Epithelial cell of esophagus (primary cell): ENCODE measurements at regions not wholly inside any gene's neighbourhood (a gene's known extent, or its start where the extent isn't known, plus 50 kb on each side); places are given as distances from the start of the nearest gene placed in this dataset.

Experiments used
- DNase-seq: peaks from one replicate; pipeline ENCODE4 v3.0.0; 2010; ENCODE audit warnings: low read depth
- H3K4me3 ChIP-seq: 2 replicates; pipeline ENCODE4 v1.5.1; 2011; ENCODE audit warnings: mild to moderate bottlenecking, low read length, control low read depth
- TF ChIP-seq, protein P1 (sequence below): IDR thresholded peaks from 2 replicates; pipeline ENCODE4 v1.5.1; 2011; ENCODE audit warnings: low read depth, mild to moderate bottlenecking, low read length, control low read depth, inconsistent platforms; ENCODE audit not compliant: insufficient read depth; ENCODE audit errors: missing control alignments

DNA sequence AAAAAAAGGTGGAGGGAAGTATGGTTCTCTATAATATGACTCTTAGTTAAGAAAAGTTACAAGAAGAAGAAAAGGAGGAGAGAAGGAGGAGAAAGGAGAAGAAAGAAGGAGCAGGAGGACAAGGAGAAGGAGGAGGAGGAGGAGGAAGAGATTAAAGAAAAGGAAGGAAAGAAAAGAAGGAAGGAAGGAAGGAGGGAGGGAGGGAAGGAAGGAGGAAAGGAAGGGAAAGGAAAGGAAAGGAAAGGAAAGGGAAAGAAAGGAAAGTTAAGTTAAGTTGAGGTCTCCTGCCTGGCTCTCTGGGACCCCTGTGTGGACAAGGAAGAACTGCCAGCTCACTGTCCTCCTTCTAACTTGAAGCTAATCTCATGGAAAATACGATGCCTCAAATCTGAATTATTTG is 429.5 kb downstream of the TSHZ3 start:
- no peak for DNase-seq
- no peak overlapping the region for H3K4me3 ChIP-seq
- TF ChIP-seq, protein P1, sequence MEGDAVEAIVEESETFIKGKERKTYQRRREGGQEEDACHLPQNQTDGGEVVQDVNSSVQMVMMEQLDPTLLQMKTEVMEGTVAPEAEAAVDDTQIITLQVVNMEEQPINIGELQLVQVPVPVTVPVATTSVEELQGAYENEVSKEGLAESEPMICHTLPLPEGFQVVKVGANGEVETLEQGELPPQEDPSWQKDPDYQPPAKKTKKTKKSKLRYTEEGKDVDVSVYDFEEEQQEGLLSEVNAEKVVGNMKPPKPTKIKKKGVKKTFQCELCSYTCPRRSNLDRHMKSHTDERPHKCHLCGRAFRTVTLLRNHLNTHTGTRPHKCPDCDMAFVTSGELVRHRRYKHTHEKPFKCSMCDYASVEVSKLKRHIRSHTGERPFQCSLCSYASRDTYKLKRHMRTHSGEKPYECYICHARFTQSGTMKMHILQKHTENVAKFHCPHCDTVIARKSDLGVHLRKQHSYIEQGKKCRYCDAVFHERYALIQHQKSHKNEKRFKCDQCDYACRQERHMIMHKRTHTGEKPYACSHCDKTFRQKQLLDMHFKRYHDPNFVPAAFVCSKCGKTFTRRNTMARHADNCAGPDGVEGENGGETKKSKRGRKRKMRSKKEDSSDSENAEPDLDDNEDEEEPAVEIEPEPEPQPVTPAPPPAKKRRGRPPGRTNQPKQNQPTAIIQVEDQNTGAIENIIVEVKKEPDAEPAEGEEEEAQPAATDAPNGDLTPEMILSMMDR: no peak

DNA sequence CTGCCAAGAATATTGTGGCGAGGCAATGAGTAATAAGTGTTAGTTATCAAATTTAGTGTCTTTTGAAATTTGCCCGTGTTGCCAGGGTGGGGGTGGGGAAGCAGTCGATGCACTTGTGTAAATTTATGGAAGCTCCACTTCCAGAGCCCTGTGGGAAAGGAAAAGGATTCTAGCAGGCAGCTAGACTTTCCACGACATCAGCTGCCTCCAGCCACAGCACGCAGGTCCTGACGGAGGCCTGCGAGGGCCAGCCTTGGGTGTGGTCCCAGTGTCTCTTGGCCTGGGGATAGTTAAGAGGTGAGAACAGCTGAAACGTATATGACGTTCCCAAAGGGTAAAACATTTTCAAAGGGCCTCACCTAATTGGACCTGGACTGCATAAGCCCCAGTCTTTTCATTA is 433.0 kb downstream of the TSHZ3 start:
- DNase-seq: no peak
- no peak overlapping the region for H3K4me3 ChIP-seq
- TF ChIP-seq, protein P1: no peak

DNA sequence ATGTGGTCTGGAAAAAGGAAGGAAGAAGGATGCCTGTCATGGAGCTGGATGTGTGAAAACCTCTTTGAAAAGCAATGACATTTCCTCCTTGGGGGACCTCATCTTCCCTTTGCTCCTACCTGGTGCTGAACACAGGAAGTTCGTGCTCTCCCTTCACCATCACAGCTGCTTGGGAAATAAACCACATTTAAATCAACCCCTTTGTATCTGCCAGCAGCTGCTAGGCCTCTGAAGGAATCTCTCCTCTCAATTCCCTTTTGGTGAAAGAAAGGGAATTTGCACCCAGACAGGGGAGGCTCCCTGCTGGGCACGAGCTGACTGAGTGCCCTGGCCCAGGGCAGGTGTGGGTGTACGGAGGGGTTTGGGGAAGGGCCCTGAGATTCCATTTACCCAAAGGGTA is 437.7 kb downstream of the TSHZ3 start:
- no peak for DNase-seq
- no peak overlapping the region for H3K4me3 ChIP-seq
- TF ChIP-seq, protein P1: no peak

DNA sequence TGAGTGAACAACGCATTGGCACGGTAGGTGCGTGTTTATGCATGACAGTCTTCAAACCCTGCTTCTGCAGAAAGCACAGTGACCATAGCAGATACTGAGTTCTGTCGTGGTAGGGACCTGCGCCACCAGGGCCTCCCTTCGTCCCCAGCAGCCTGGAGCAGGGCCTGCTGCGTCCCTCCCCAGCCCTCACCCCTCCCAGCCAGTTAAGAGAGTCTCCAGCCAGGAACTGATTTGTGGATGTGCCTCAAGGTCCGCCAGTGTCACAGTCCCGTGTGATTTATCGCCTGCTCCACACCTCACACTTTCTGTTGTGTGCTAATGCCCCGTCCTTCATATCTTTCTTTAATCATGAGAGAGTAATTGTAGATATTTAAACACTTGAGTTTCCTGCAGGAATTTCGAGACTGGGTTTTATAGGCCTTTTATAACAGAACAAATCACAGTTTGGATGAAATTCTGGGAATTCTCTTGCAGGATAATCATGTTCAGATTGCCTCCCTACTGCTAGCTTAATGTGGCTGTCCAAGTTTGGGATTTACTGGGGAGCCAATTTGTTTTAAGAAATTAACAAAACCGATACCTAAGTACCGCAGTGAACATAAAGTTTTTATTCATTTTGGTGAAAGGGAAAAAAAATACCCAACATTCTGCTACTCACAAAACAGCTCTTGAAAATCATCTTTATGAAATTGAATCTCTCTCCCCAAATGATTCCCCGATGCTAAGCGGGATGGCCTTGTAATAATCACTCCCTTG is 438.6 kb downstream of the TSHZ3 start:
- no peak overlapping the region for H3K4me3 ChIP-seq
- no peak for DNase-seq
- TF ChIP-seq, protein P1: no peak

DNA sequence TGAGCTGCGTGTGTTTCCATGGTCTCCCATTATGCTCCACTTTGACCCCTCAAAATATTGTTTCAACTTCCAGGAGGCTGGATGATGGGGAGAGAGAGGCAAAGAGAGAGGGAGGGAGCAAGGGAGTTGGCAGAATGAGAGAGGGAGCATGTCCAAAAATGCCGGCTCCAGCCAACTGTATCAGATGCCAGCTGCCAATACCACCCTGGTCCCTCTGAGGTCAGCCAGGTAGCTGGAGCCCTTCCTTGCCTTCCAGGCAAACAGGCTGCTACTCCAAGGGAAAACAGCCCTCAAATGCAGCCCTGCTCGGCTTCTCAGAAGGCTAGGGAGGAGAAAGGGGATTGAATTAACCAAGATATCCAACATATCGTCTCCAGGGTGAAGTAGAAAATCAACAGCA is 440.0 kb downstream of the TSHZ3 start:
- no peak for DNase-seq
- no peak overlapping the region for H3K4me3 ChIP-seq
- TF ChIP-seq, protein P1: no peak

DNA sequence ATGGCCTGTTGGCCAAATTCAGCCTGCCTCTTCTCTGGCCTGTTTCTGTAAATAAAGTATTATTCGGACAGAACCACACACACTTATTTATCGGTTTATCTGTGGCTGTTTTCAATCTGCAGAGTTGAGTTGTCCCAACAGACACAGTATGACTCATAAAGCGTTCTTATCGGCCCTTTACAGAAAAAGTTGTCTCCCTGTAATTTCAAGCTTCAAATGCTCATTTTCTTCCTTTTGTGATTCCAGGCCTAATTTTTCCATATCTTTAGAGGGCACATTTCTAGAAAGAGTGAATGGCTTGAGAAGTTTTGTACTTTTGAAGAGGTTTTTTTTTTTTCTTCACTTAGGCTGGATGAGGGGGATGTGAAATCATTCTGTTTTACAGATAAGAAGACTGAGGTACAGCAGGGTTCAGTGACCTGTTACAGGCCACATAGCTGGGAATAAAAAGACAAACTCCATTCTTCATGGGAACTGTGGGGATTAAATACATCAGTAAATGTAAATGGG is 440.9 kb downstream of the TSHZ3 start:
- DNase-seq: no peak
- TF ChIP-seq, protein P1: no peak
- H3K4me3 ChIP-seq: no peak overlapping the region

DNA sequence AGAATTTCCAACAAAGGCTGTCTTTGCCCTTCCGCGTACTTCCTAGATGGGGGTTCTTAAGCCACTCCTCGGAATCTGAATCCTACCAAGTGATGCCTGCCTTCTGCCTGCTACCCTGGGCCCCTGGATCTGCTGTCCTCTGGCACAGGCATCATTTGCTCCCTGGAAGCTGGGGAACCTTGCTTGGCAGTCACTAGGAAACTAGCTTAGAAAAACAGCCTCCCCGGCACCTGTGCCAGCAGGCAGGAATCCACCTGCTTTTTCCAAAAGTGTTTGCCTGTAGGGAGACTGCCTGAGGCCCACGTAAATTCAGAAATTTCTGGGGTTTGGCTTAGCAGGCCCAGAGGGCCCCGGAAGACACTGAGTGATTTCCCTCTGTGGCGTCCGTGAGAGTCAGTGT is 442.4 kb downstream of the TSHZ3 start:
- no peak for DNase-seq
- TF ChIP-seq, protein P1: no peak
- H3K4me3 ChIP-seq: no peak overlapping the region
